Activated T-cell treated with anti-CD3 and anti-CD28 coated beads, Interleukin-2, amount 50 U/mL, for 1 hour (primary cell): ENCODE measurements at regions not wholly inside any gene's neighbourhood (a gene's known extent, or its start where the extent isn't known, plus 50 kb on each side); places are given as distances from the start of the nearest gene placed in this dataset.
"Not testable (repeated sequence)": the region's sequence is repeated elsewhere in the genome, so short reads cannot be mapped to it uniquely, and the experiment has no call there.

Experiments
- DNase-seq: peaks from one replicate; pipeline ENCODE4 v3.0.0-alpha.2; 2020

- no peak for DNase-seq
Measured at GRCh38 chr3:150238995-150239619, 169.0 kb upstream of the TSC22D2 start.

GRCh38 chr3:150238048-150238802 is 169.9 kb upstream of the TSC22D2 start:
- no peak for DNase-seq

- DNase-seq: no peak
Measured at GRCh38 chr3:150237490-150237889, 170.6 kb upstream of the TSC22D2 start.

GRCh38 chr3:150236316-150237082 is 171.6 kb upstream of the TSC22D2 start:
- DNase-seq: no peak

GRCh38 chr3:150235799-150236198 is 172.3 kb upstream of the TSC22D2 start:
- no peak for DNase-seq

GRCh38 chr3:150232992-150233451 is 175.1 kb upstream of the TSC22D2 start:
- no peak for DNase-seq

- DNase-seq: no peak
Measured at GRCh38 chr3:150230037-150230436, 178.1 kb upstream of the TSC22D2 start.

GRCh38 chr3:150228626-150229025 is 179.5 kb upstream of the TSC22D2 start:
- DNase-seq: not testable (repeated sequence)

- DNase-seq: no peak
Measured at GRCh38 chr3:150227839-150228238, 180.3 kb upstream of the TSC22D2 start.

GRCh38 chr3:150225986-150226385 is 182.1 kb upstream of the TSC22D2 start:
- no peak for DNase-seq

GRCh38 chr3:150223558-150223957 is 184.5 kb upstream of the TSC22D2 start:
- DNase-seq: no peak

- no peak for DNase-seq
Measured at GRCh38 chr3:150222691-150223489, 185.2 kb upstream of the TSC22D2 start.

GRCh38 chr3:150221904-150222523 is 186.1 kb upstream of the TSC22D2 start:
- DNase-seq: no peak

- no peak for DNase-seq
Measured at GRCh38 chr3:150220799-150221198, 187.3 kb upstream of the TSC22D2 start.

- DNase-seq: no peak
Measured at GRCh38 chr3:150220041-150220440, 188.1 kb upstream of the TSC22D2 start.

- no peak for DNase-seq
Measured at GRCh38 chr3:150218841-150219240, 189.3 kb upstream of the TSC22D2 start.

- DNase-seq: no peak
Measured at GRCh38 chr3:150218236-150218635, 189.9 kb upstream of the TSC22D2 start.

- no peak for DNase-seq
Measured at GRCh38 chr3:150217691-150218090, 190.4 kb upstream of the TSC22D2 start.

GRCh38 chr3:150216866-150217600 is 191.1 kb upstream of the TSC22D2 start:
- DNase-seq: no peak

GRCh38 chr3:150216041-150216811 is 191.9 kb upstream of the TSC22D2 start:
- no peak for DNase-seq

- DNase-seq: no peak
Measured at GRCh38 chr3:150215616-150216015, 192.5 kb upstream of the TSC22D2 start.
